Panc1 (cell line): ENCODE measurements at regions not wholly inside any gene's neighbourhood (a gene's known extent, or its start where the extent isn't known, plus 50 kb on each side); places are given as distances from the start of the nearest gene placed in this dataset.

ENCODE experiments used
- ATAC-seq: fragments of 200-7000 bp; cut with Tn5 transposase; 2 replicates; pipeline ENCODE4 v1.9.1; 2020; ENCODE audit warnings: mild to moderate bottlenecking, moderate library complexity
- BruUV-seq: library from RNA; stranded (reverse); fragments of 400-500 nt; replicated peaks from 2 replicates; lab custom pipeline; 2021; lab: Mats Ljungman, UMichigan
- CTCF ChIA-PET: fragments of 300-600 bp; sonication (Branson Sonifier 250); formaldehyde crosslinking; loops from one replicate; lab custom pipeline; 2022; ENCODE audit warnings: antibody characterized with exemption; lab: Charles Lee
- POLR2A ChIA-PET: fragments of 300-600 bp; sonication (Branson Sonifier 250); formaldehyde crosslinking; loops from one replicate; lab custom pipeline; 2022; ENCODE audit warnings: antibody characterized with exemption; lab: Charles Lee
- DNase-seq: peaks from one replicate; pipeline ENCODE4 v3.0.0-alpha.2; 2010; ENCODE audit warnings: low read depth, low spot score
- H3K27ac ChIP-seq: 2 replicates; pipeline ENCODE4 v1.5.1; 2011; ENCODE audit warnings: mild to moderate bottlenecking, low read length, inconsistent platforms
- H3K27me3 ChIP-seq: fragments of 200-500 bp; sonication (Bioruptor generic); 2 replicates; pipeline ENCODE4 v1.6.0; 2014; ENCODE audit warnings: low read length, inconsistent platforms; ENCODE audit not compliant: control insufficient read depth, insufficient read depth
- H3K36me3 ChIP-seq: fragments of 200-500 bp; sonication (Bioruptor generic); 2 replicates; pipeline ENCODE4 v1.5.1; 2014; ENCODE audit warnings: inconsistent platforms, mild to moderate bottlenecking, low read length, moderate library complexity; ENCODE audit not compliant: control insufficient read depth, insufficient read depth
- H3K4me1 ChIP-seq: 2 replicates; pipeline ENCODE4 v1.5.1; 2011; ENCODE audit warnings: inconsistent platforms, mild to moderate bottlenecking, low read length, moderate library complexity; ENCODE audit not compliant: control insufficient read depth, insufficient read depth
- H3K4me3 ChIP-seq, 2 experiments: 2 replicates each; pipeline ENCODE4 v1.5.1; 2011 to 2012; ENCODE audit warnings: low read depth in 2 of 2, low read length in 2 of 2, mild to moderate bottlenecking in 2 of 2, inconsistent platforms in 1 of 2, moderate library complexity in 1 of 2
- H3K9me3 ChIP-seq: fragments of 200-500 bp; sonication (Bioruptor generic); 2 replicates; pipeline ENCODE4 v1.5.1; 2014; ENCODE audit warnings: low read depth, mild to moderate bottlenecking, inconsistent platforms, low read length, moderate library complexity; ENCODE audit not compliant: control insufficient read depth, insufficient read depth
- CTCF ChIP-seq: fragments of 450-650 bp; IDR thresholded peaks from 2 replicates; pipeline ENCODE4 v1.5.1; 2017; ENCODE audit warnings: mild to moderate bottlenecking
- POLR2AphosphoS5 ChIP-seq: IDR thresholded peaks from 2 replicates; pipeline ENCODE4 v1.6.1; 2012; ENCODE audit warnings: mild to moderate bottlenecking, low read depth, low read length, moderate library complexity
- REST ChIP-seq, 2 experiments: IDR thresholded peaks; 2 replicates each; pipeline ENCODE4 v1.6.1; 2011 to 2012; ENCODE audit warnings: low read depth in 2 of 2, control low read depth in 1 of 2, low read length in 1 of 2, mild to moderate bottlenecking in 1 of 2, moderate library complexity in 1 of 2; ENCODE audit not compliant: insufficient read depth in 1 of 2
- SIN3A ChIP-seq: IDR thresholded peaks from 2 replicates; pipeline ENCODE4 v1.6.1; 2012; ENCODE audit warnings: low read depth, mild to moderate bottlenecking, low read length, moderate library complexity, borderline replicate concordance; ENCODE audit not compliant: insufficient read depth
- TCF7L2 ChIP-seq: IDR thresholded peaks from 2 replicates; pipeline ENCODE4 v1.6.1; 2011; ENCODE audit warnings: mild to moderate bottlenecking, low read depth, low read length, inconsistent platforms
- in situ Hi-C: cut with HindIII; loops from 2 replicates; pipeline ENCODE4 v1.10.0; 2016; ENCODE audit warnings: low sequenced_read_pairs, low pct_unique_long_range_greater_than_20kb
- intact Hi-C: fragments of 100-400 bp; cut with micrococcal nuclease; formaldehyde crosslinking; loops from one replicate; pipeline ENCODE4 v1.10.0; 2022; ENCODE audit not compliant: unreplicated experiment

GRCh38 chr12:80019691-80020090 lies 79.6 kb upstream of the OTOGL start:
- H3K36me3 ChIP-seq = no peaks in the 10 kb centered on the region
- CTCF ChIA-PET = no interaction called here
- no TSS peak for BruUV-seq
- no peaks in the 10 kb centered on the region for H3K27me3 ChIP-seq
- DNase-seq (no peak), ATAC-seq (no peak)
- no peak overlapping the region for H3K27ac ChIP-seq
- TF ChIP-seq TCF7L2 (no peak), POLR2AphosphoS5 (no peak), CTCF (no peak), REST (IDR thresholded peaks at IDR 0.05; ENCODE audit: insufficient read depth in 1 of 2, low read depth in 2 of 2, low read length in 1 of 2) (no peak), SIN3A (no peak)
- intact Hi-C loops = no loop called here
- no peaks in the 10 kb centered on the region for H3K4me1 ChIP-seq
- POLR2A ChIA-PET = no interaction called here
- in situ Hi-C loops = no loop called here
- H3K4me3 ChIP-seq = no peak overlapping the region
- no peaks in the 10 kb centered on the region for H3K9me3 ChIP-seq

DNA sequence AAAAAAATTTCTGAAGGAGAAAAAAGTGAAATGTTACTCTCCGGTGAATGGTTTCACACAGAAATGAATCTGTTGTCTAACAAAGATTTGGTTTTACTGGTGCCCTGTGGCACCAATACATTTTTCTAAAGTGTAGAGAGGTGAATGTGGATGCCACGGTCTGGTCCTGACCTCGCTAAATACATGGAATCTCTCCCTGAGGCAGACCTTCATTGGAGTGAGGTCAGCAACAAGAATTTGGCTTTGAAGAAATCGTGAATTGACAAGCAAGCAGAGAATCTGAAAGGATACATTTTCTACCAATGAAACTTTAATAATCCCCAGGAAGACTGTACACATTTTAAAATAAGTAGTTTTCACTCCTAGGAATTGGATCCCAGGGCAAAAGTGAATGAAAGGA lies 81.2 kb upstream of the OTOGL start:
- ChIA-PET POLR2A (no interaction called here), CTCF (no interaction called here)
- H3K27ac ChIP-seq = no peak overlapping the region
- intact Hi-C loops = no loop called here
- no peaks in the 10 kb centered on the region for H3K27me3 ChIP-seq
- H3K4me1 ChIP-seq = no peaks in the 10 kb centered on the region
- no peak overlapping the region for H3K4me3 ChIP-seq
- ATAC-seq (no peak), DNase-seq (no peak)
- in situ Hi-C loops = no loop called here
- no peak for TF ChIP-seq CTCF
- TF ChIP-seq REST (IDR thresholded peaks at IDR 0.05; ENCODE audit: insufficient read depth in 1 of 2, low read depth in 2 of 2, low read length in 1 of 2) = no peak
- TF ChIP-seq POLR2AphosphoS5 = no peak
- no peak for TF ChIP-seq TCF7L2
- TF ChIP-seq SIN3A = no peak
- no TSS peak for BruUV-seq
- H3K9me3 ChIP-seq = no peaks in the 10 kb centered on the region
- no peaks in the 10 kb centered on the region for H3K36me3 ChIP-seq
